WTC11 (cell line): ENCODE measurements at regions not wholly inside any gene's neighbourhood (a gene's known extent, or its start where the extent isn't known, plus 50 kb on each side); places are given as distances from the start of the nearest gene placed in this dataset.

Experiments
- ATAC-seq: fragments of 200-7000 bp; cut with Tn5 transposase; 2 replicates; pipeline ENCODE4 v1.10.0; 2021; ENCODE audit warnings: mild to moderate bottlenecking, moderate library complexity
- CTCF ChIA-PET: fragments of 300-600 bp; sonication (Branson Sonifier 250); formaldehyde crosslinking; loops from one replicate; lab custom pipeline; 2021; ENCODE audit warnings: antibody characterized with exemption; lab: Charles Lee
- POLR2A ChIA-PET: fragments of 350-600 bp; sonication (Branson Sonifier 250); formaldehyde crosslinking; loops from one replicate; lab custom pipeline; 2021; ENCODE audit warnings: antibody characterized with exemption; lab: Charles Lee
- DNase-seq: peaks from one replicate; pipeline ENCODE4 v3.0.0; 2021; ENCODE audit warnings: low spot score
- H3K27ac Mint-ChIP-seq: 2 replicates; pipeline ENCODE4 v1.8.0; 2021; ENCODE audit warnings: mixed read lengths
- H3K27me3 Mint-ChIP-seq: 2 replicates; pipeline ENCODE4 v1.8.0; 2021; ENCODE audit warnings: low read depth, mild to moderate bottlenecking, moderate library complexity, mixed read lengths
- H3K36me3 Mint-ChIP-seq: 2 replicates; pipeline ENCODE4 v1.8.0; 2021; ENCODE audit warnings: mixed read lengths
- H3K4me1 Mint-ChIP-seq: 2 replicates; pipeline ENCODE4 v1.8.0; 2022; ENCODE audit warnings: mixed read lengths
- H3K4me3 Mint-ChIP-seq: 2 replicates; pipeline ENCODE4 v1.8.0; 2021; ENCODE audit warnings: mild to moderate bottlenecking, moderate library complexity, mixed read lengths
- H3K9me3 Mint-ChIP-seq: 2 replicates; pipeline ENCODE4 v1.8.0; 2021; ENCODE audit warnings: mixed read lengths
- ATF1 ChIP-seq: sonication (generic); formaldehyde crosslinking; IDR thresholded peaks from 2 replicates; pipeline ENCODE4 v1.8.1; 2023; ENCODE audit warnings: mild to moderate bottlenecking, moderate library complexity, missing genetic modification reagents
- CREB1 ChIP-seq: sonication (generic); formaldehyde crosslinking; IDR thresholded peaks from 2 replicates; pipeline ENCODE4 v1.8.0; 2023; ENCODE audit warnings: mild to moderate bottlenecking, missing genetic modification reagents
- EMX1 ChIP-seq: fragments of 250-450 bp; sonication (Bioruptor Pico); IDR thresholded peaks from 2 replicates; pipeline ENCODE4 v1.8.0; 2021; ENCODE audit warnings: mild to moderate bottlenecking
- FOXJ3 ChIP-seq: sonication (generic); formaldehyde crosslinking; IDR thresholded peaks from 2 replicates; pipeline ENCODE4 v1.9.0; 2021; ENCODE audit warnings: missing genetic modification reagents, mild to moderate bottlenecking, borderline replicate concordance
- FOXP1 ChIP-seq: sonication (generic); formaldehyde crosslinking; IDR thresholded peaks from 2 replicates; pipeline ENCODE4 v1.8.0; 2022; ENCODE audit warnings: missing genetic modification reagents, mild to moderate bottlenecking, moderate library complexity, borderline replicate concordance
- GRHL2 ChIP-seq: fragments of 250-450 bp; sonication (Bioruptor Pico); IDR thresholded peaks from 2 replicates; pipeline ENCODE4 v1.8.0; 2022; ENCODE audit warnings: mild to moderate bottlenecking, moderate library complexity; ENCODE audit not compliant: insufficient replicate concordance, severe bottlenecking
- GTF2I ChIP-seq: fragments of 250-450 bp; sonication (Bioruptor Pico); conservative IDR thresholded peaks from 2 replicates; pipeline ENCODE4 v1.4.0; 2021; ENCODE audit warnings: mild to moderate bottlenecking
- HMGA2 ChIP-seq: fragments of 250-450 bp; sonication (Bioruptor Pico); IDR thresholded peaks from 2 replicates; pipeline ENCODE4 v1.4.0; 2021; ENCODE audit warnings: mild to moderate bottlenecking, moderate library complexity
- IRF2 ChIP-seq: sonication (generic); formaldehyde crosslinking; IDR thresholded peaks from 2 replicates; pipeline ENCODE4 v1.8.0; 2022; ENCODE audit warnings: low read depth, missing genetic modification reagents, borderline replicate concordance
- JAZF1 ChIP-seq: fragments of 250-450 bp; sonication (Bioruptor Pico); IDR thresholded peaks from 2 replicates; pipeline ENCODE4 v1.9.0; 2021; ENCODE audit warnings: moderate library complexity, mild to moderate bottlenecking, inconsistent platforms
- JUN ChIP-seq: sonication (generic); formaldehyde crosslinking; IDR thresholded peaks from 2 replicates; pipeline ENCODE4 v1.8.0; 2023; ENCODE audit warnings: mild to moderate bottlenecking, missing genetic modification reagents
- MYBL2 ChIP-seq: sonication (generic); formaldehyde crosslinking; IDR thresholded peaks from 2 replicates; pipeline ENCODE4 v1.8.1; 2023; ENCODE audit warnings: mild to moderate bottlenecking, moderate library complexity, missing genetic modification reagents
- NFATC4 ChIP-seq: fragments of 250-450 bp; sonication (Bioruptor Pico); IDR thresholded peaks from 2 replicates; pipeline ENCODE4 v1.9.0; 2021; ENCODE audit warnings: mild to moderate bottlenecking
- NR2C2 ChIP-seq: sonication (generic); formaldehyde crosslinking; IDR thresholded peaks from 2 replicates; pipeline ENCODE4 v1.8.0; 2022; ENCODE audit warnings: mild to moderate bottlenecking, missing genetic modification reagents
- RELA ChIP-seq: sonication (generic); formaldehyde crosslinking; IDR thresholded peaks from 2 replicates; pipeline ENCODE4 v1.8.1; 2022; ENCODE audit warnings: missing genetic modification reagents, mild to moderate bottlenecking, borderline replicate concordance
- TEAD1 ChIP-seq: sonication (generic); formaldehyde crosslinking; IDR thresholded peaks from 2 replicates; pipeline ENCODE4 v1.8.0; 2022; ENCODE audit warnings: mild to moderate bottlenecking, missing genetic modification reagents
- ZBTB21 ChIP-seq: sonication (generic); formaldehyde crosslinking; IDR thresholded peaks from 2 replicates; pipeline ENCODE4 v1.8.1; 2023; ENCODE audit warnings: mild to moderate bottlenecking, missing genetic modification reagents, borderline replicate concordance
- ZNF232 ChIP-seq: sonication (generic); formaldehyde crosslinking; IDR thresholded peaks from 2 replicates; pipeline ENCODE4 v1.8.0; 2022; ENCODE audit warnings: mild to moderate bottlenecking, missing genetic modification reagents
- ZNF423 ChIP-seq: fragments of 250-450 bp; sonication (Bioruptor Pico); IDR thresholded peaks from 2 replicates; pipeline ENCODE4 v2.1.2; 2022; ENCODE audit warnings: mild to moderate bottlenecking, moderate library complexity
- ZNF671 ChIP-seq: fragments of 250-450 bp; sonication (Bioruptor Pico); IDR thresholded peaks from 2 replicates; pipeline ENCODE4 v1.8.0; 2021; ENCODE audit warnings: mild to moderate bottlenecking
- TF ChIP-seq, protein P1 (sequence below): sonication (generic); formaldehyde crosslinking; IDR thresholded peaks from 2 replicates; pipeline ENCODE4 v1.8.1; 2022; ENCODE audit warnings: low read depth, missing genetic modification reagents, borderline replicate concordance
- TF ChIP-seq, protein P2 (sequence below): sonication (generic); formaldehyde crosslinking; IDR thresholded peaks from 2 replicates; pipeline ENCODE4 v1.8.0; 2023; ENCODE audit warnings: missing genetic modification reagents, mild to moderate bottlenecking, borderline replicate concordance
- TF ChIP-seq, protein P3 (sequence below): sonication (generic); formaldehyde crosslinking; IDR thresholded peaks from 2 replicates; pipeline ENCODE4 v1.8.1; 2023; ENCODE audit warnings: mild to moderate bottlenecking, missing genetic modification reagents, moderate library complexity
- TF ChIP-seq, protein P4 (sequence below): sonication (generic); formaldehyde crosslinking; conservative IDR thresholded peaks from 2 replicates; pipeline ENCODE4 v1.8.1; 2022; ENCODE audit warnings: mild to moderate bottlenecking, missing genetic modification reagents
- TF ChIP-seq, protein P5 (sequence below): fragments of 250-450 bp; sonication (Bioruptor Pico); IDR thresholded peaks from 2 replicates; pipeline ENCODE4 v2.1.2; 2022; ENCODE audit warnings: mild to moderate bottlenecking, moderate library complexity

DNA sequence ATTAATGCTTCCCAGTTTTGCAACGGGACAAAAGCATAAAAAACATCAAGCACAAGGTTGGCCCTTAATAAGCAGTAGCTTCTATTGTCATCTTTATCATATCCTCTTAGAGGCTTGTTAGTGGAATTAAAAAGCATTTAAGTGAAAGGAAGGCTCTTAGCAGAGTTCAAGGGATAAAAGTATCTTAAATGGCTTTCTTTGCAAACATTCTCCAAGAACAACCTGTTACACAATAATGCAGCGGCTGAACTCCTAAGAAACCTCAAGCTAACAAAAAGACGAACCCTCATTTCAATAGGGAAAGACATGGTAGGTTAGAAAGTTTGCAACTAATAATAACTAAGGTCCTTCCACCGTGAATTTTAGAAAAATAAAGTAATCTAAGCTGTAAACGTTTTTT lies 82.1 kb downstream of the MPP7 start (continued):
- no peak for TF ChIP-seq IRF2 (CRISPR knock-in tag)

DNA sequence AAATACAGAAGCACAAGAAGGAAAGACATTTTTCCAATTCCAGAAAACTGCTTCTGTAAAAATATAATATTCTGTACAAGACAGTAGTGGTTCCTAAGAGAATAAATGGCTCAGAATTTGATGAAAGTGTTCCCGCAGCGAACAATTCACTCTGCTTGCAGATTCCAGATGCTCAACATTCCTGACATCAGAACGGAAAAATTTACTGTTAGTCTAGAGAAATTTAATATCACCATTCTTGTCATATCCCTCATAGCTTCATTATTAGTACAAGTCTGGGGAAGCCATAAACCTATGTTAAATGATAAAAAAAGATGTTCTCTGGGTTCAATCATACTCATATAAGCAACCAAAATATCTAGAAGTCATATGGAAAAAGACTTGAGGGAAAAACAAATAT lies 83.6 kb downstream of the MPP7 start:
- ChIA-PET POLR2A (interaction anchor here (0.6 kb wide), 1 partner anchor 1690 kb away, joined by 3 read pairs; no protein-coding TSS in a partner anchor), CTCF (no interaction called here)
- Mint-ChIP-seq H3K9me3 (no peaks in the 10 kb centered on the region), H3K4me3 (no peak overlapping the region), H3K4me1 (peaks cover 39% of the 10 kb centered on the region), H3K27me3 (no peaks in the 10 kb centered on the region), H3K27ac (no peak overlapping the region), H3K36me3 (no peaks in the 10 kb centered on the region)
- ATAC-seq (no peak), DNase-seq (no peak)
- no peak for TF ChIP-seq GTF2I
- TF ChIP-seq, protein P1, sequence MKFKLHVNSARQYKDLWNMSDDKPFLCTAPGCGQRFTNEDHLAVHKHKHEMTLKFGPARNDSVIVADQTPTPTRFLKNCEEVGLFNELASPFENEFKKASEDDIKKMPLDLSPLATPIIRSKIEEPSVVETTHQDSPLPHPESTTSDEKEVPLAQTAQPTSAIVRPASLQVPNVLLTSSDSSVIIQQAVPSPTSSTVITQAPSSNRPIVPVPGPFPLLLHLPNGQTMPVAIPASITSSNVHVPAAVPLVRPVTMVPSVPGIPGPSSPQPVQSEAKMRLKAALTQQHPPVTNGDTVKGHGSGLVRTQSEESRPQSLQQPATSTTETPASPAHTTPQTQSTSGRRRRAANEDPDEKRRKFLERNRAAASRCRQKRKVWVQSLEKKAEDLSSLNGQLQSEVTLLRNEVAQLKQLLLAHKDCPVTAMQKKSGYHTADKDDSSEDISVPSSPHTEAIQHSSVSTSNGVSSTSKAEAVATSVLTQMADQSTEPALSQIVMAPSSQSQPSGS (CRISPR knock-in tag), result no peak
- TF ChIP-seq EMX1 (CRISPR knock-in tag), result no peak
- TF ChIP-seq NFATC4 (CRISPR knock-in tag), result no peak
- TF ChIP-seq MYBL2 (CRISPR knock-in tag), result no peak
- TF ChIP-seq ZNF232 (CRISPR knock-in tag), result no peak
- no peak for TF ChIP-seq ZNF423 (CRISPR knock-in tag)
- TF ChIP-seq TEAD1 (CRISPR knock-in tag), result no peak
- TF ChIP-seq JAZF1 (CRISPR knock-in tag), result no peak
- no peak for TF ChIP-seq ZBTB21 (CRISPR knock-in tag)
- TF ChIP-seq, protein P2, sequence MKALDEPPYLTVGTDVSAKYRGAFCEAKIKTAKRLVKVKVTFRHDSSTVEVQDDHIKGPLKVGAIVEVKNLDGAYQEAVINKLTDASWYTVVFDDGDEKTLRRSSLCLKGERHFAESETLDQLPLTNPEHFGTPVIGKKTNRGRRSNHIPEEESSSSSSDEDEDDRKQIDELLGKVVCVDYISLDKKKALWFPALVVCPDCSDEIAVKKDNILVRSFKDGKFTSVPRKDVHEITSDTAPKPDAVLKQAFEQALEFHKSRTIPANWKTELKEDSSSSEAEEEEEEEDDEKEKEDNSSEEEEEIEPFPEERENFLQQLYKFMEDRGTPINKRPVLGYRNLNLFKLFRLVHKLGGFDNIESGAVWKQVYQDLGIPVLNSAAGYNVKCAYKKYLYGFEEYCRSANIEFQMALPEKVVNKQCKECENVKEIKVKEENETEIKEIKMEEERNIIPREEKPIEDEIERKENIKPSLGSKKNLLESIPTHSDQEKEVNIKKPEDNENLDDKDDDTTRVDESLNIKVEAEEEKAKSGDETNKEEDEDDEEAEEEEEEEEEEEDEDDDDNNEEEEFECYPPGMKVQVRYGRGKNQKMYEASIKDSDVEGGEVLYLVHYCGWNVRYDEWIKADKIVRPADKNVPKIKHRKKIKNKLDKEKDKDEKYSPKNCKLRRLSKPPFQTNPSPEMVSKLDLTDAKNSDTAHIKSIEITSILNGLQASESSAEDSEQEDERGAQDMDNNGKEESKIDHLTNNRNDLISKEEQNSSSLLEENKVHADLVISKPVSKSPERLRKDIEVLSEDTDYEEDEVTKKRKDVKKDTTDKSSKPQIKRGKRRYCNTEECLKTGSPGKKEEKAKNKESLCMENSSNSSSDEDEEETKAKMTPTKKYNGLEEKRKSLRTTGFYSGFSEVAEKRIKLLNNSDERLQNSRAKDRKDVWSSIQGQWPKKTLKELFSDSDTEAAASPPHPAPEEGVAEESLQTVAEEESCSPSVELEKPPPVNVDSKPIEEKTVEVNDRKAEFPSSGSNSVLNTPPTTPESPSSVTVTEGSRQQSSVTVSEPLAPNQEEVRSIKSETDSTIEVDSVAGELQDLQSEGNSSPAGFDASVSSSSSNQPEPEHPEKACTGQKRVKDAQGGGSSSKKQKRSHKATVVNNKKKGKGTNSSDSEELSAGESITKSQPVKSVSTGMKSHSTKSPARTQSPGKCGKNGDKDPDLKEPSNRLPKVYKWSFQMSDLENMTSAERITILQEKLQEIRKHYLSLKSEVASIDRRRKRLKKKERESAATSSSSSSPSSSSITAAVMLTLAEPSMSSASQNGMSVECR, result no peak
- TF ChIP-seq, protein P3, sequence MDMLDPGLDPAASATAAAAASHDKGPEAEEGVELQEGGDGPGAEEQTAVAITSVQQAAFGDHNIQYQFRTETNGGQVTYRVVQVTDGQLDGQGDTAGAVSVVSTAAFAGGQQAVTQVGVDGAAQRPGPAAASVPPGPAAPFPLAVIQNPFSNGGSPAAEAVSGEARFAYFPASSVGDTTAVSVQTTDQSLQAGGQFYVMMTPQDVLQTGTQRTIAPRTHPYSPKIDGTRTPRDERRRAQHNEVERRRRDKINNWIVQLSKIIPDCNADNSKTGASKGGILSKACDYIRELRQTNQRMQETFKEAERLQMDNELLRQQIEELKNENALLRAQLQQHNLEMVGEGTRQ, result no peak
- TF ChIP-seq HMGA2 (CRISPR knock-in tag), result no peak
- no peak for TF ChIP-seq RELA (CRISPR knock-in tag)

DNA sequence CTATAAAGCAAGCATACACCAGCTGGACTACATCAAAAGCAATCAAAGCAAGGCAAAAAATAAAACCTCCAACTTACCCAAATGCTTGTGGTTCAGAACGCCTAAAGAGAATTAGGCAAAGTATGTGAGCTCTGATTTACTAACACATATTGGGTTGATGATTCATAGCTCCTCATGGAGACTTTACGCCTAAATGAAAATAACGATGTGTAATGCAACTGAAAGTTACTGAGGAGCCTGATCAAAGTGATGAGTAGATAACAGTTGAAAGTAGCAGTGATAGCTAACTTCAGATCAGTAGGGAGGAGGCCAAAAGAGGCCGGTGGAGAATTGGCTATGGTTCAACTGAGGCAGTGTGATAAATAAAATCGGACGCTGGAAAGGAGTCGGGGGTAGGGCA lies 85.0 kb downstream of the MPP7 start:
- ATAC-seq (no peak), DNase-seq (no peak)
- Mint-ChIP-seq H3K4me1 (peaks cover 49% of the 10 kb centered on the region), H3K27ac (no peak overlapping the region; the same call in 1 of the 2 replicates), H3K9me3 (no peaks in the 10 kb centered on the region), H3K36me3 (no peaks in the 10 kb centered on the region), H3K4me3 (no peak overlapping the region)
- POLR2A ChIA-PET, result no interaction called here
- no peak for TF ChIP-seq CREB1 (CRISPR knock-in tag)
- TF ChIP-seq JUN, result no peak
- no peak for TF ChIP-seq FOXJ3 (CRISPR knock-in tag)
- TF ChIP-seq FOXP1 (CRISPR knock-in tag), result no peak
- TF ChIP-seq, protein P4, sequence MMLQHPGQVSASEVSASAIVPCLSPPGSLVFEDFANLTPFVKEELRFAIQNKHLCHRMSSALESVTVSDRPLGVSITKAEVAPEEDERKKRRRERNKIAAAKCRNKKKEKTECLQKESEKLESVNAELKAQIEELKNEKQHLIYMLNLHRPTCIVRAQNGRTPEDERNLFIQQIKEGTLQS, result no peak
- TF ChIP-seq IRF2 (CRISPR knock-in tag), result no peak
- TF ChIP-seq JAZF1 (CRISPR knock-in tag), result no peak
- TF ChIP-seq ATF1 (CRISPR knock-in tag), result no peak
- TF ChIP-seq, protein P5, sequence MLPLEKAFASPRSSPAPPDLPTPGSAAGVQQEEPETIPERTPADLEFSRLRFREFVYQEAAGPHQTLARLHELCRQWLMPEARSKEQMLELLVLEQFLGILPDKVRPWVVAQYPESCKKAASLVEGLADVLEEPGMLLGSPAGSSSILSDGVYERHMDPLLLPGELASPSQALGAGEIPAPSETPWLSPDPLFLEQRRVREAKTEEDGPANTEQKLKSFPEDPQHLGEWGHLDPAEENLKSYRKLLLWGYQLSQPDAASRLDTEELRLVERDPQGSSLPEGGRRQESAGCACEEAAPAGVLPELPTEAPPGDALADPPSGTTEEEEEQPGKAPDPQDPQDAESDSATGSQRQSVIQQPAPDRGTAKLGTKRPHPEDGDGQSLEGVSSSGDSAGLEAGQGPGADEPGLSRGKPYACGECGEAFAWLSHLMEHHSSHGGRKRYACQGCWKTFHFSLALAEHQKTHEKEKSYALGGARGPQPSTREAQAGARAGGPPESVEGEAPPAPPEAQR (CRISPR knock-in tag), result no peak
- no peak for TF ChIP-seq TEAD1 (CRISPR knock-in tag)
- no peak for TF ChIP-seq ZNF671
- TF ChIP-seq NR2C2, result no peak
- no peak for TF ChIP-seq GRHL2 (CRISPR knock-in tag)
- TF ChIP-seq RELA (CRISPR knock-in tag), result no peak
- TF ChIP-seq, all 79 proteins: peak for 0
- H3K27me3 Mint-ChIP-seq, result no peaks in the 10 kb centered on the region
- CTCF ChIA-PET, result interaction anchor here (1.3 kb wide), 1 partner anchor 38 kb away, joined by 3 read pairs; no protein-coding TSS in a partner anchor
